GM23338 (cell line): ENCODE measurements at regions not wholly inside any gene's neighbourhood (a gene's known extent, or its start where the extent isn't known, plus 50 kb on each side); places are given as distances from the start of the nearest gene placed in this dataset. TPM values are rescaled to one million over a fixed set of nuclear protein-coding genes. Genes with fewer than 3 reads are reported as not detected.

Experiments
- ZNF114 ChIP-seq: fragments of 250-450 bp; sonication (Bioruptor Pico); IDR thresholded peaks from 2 replicates; pipeline ENCODE4 v1.5.0; 2020; ENCODE audit warnings: mild to moderate bottlenecking, moderate library complexity
- small RNA-seq: library from RNA; depleted of rRNA; stranded (forward); fragments of <200 nt; gene quantifications from one replicate; pipeline ENCODE3, GENCODE V24; 2014; ENCODE audit warnings: low replicate concordance
- TF ChIP-seq, protein P1 (sequence below): fragments of 250-450 bp; sonication (Bioruptor Pico); IDR thresholded peaks from 2 replicates; pipeline ENCODE4 v1.5.0; 2020; ENCODE audit warnings: mild to moderate bottlenecking, moderate library complexity

DNA sequence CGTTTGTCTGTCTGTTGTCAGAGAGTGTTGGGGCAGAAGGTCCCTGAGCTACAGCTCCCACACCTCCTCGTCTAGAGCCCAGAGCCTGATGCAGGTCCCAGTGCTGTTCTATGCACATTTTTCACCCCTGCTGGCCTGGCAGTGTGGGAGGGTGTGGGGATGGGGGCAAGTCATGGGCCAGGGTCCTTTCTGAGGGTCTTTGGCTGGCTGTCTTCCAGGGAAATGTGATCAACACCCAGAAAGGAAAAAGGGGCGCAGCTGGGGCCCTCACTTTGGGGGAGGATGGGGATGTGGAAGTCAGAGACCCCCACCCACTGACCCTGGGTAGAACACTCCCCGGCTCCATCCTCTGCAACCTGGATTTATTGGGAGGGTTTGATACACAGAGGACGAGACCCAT is 50.0 kb upstream of the ZNF716 start (continued):
- TF ChIP-seq, protein P1, sequence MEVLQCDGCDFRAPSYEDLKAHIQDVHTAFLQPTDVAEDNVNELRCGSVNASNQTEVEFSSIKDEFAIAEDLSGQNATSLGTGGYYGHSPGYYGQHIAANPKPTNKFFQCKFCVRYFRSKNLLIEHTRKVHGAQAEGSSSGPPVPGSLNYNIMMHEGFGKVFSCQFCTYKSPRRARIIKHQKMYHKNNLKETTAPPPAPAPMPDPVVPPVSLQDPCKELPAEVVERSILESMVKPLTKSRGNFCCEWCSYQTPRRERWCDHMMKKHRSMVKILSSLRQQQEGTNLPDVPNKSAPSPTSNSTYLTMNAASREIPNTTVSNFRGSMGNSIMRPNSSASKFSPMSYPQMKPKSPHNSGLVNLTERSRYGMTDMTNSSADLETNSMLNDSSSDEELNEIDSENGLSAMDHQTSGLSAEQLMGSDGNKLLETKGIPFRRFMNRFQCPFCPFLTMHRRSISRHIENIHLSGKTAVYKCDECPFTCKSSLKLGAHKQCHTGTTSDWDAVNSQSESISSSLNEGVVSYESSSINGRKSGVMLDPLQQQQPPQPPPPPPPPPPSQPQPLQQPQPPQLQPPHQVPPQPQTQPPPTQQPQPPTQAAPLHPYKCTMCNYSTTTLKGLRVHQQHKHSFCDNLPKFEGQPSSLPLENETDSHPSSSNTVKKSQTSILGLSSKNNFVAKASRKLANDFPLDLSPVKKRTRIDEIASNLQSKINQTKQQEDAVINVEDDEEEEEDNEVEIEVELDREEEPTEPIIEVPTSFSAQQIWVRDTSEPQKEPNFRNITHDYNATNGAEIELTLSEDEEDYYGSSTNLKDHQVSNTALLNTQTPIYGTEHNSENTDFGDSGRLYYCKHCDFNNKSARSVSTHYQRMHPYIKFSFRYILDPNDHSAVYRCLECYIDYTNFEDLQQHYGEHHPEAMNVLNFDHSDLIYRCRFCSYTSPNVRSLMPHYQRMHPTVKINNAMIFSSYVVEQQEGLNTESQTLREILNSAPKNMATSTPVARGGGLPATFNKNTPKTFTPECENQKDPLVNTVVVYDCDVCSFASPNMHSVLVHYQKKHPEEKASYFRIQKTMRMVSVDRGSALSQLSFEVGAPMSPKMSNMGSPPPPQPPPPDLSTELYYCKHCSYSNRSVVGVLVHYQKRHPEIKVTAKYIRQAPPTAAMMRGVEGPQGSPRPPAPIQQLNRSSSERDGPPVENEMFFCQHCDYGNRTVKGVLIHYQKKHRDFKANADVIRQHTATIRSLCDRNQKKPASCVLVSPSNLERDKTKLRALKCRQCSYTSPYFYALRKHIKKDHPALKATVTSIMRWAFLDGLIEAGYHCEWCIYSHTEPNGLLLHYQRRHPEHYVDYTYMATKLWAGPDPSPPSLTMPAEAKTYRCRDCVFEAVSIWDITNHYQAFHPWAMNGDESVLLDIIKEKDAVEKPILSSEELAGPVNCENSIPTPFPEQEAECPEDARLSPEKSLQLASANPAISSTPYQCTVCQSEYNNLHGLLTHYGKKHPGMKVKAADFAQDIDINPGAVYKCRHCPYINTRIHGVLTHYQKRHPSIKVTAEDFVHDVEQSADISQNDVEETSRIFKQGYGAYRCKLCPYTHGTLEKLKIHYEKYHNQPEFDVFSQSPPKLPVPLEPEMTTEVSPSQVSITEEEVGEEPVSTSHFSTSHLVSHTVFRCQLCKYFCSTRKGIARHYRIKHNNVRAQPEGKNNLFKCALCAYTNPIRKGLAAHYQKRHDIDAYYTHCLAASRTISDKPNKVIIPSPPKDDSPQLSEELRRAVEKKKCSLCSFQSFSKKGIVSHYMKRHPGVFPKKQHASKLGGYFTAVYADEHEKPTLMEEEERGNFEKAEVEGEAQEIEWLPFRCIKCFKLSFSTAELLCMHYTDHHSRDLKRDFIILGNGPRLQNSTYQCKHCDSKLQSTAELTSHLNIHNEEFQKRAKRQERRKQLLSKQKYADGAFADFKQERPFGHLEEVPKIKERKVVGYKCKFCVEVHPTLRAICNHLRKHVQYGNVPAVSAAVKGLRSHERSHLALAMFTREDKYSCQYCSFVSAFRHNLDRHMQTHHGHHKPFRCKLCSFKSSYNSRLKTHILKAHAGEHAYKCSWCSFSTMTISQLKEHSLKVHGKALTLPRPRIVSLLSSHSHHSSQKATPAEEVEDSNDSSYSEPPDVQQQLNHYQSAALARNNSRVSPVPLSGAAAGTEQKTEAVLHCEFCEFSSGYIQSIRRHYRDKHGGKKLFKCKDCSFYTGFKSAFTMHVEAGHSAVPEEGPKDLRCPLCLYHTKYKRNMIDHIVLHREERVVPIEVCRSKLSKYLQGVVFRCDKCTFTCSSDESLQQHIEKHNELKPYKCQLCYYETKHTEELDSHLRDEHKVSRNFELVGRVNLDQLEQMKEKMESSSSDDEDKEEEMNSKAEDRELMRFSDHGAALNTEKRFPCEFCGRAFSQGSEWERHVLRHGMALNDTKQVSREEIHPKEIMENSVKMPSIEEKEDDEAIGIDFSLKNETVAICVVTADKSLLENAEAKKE (CRISPR knock-in tag) = no peak
- TF ChIP-seq ZNF114 (CRISPR knock-in tag) = no peak

Small RNA genes in the stretch of these regions (small RNA-seq; reads per million reads assigned to genes)
- gene RNU7-157P = not detected
